DND-41 (cell line): ENCODE measurements at regions not wholly inside any gene's neighbourhood (a gene's known extent, or its start where the extent isn't known, plus 50 kb on each side); places are given as distances from the start of the nearest gene placed in this dataset.

Experiments used
- ATAC-seq: fragments of 200-7000 bp; cut with Tn5 transposase; 3 replicates; pipeline ENCODE4 v1.9.1; 2021; ENCODE audit warnings: low read depth; ENCODE audit not compliant: insufficient read depth
- DNase-seq: peaks from one replicate; pipeline ENCODE4 v3.0.0-alpha.2; 2020
- H2AFZ ChIP-seq: 2 replicates; pipeline ENCODE4 v1.6.0; 2012; ENCODE audit warnings: low read depth, low read length
- H3K27ac ChIP-seq: 2 replicates; pipeline ENCODE4 v1.5.1; 2012; ENCODE audit warnings: low read length, inconsistent platforms
- H3K27me3 ChIP-seq: fragments of 200-600 bp; sonication (generic); 2 replicates; pipeline ENCODE4 v1.6.0; 2012; ENCODE audit warnings: low read length, mild to moderate bottlenecking, inconsistent platforms; ENCODE audit not compliant: insufficient read depth, poor library complexity
- H3K36me3 ChIP-seq: 2 replicates; pipeline ENCODE4 v1.5.1; 2012; ENCODE audit warnings: low read length, inconsistent platforms; ENCODE audit not compliant: insufficient read depth
- H3K4me1 ChIP-seq: 2 replicates; pipeline ENCODE4 v1.5.1; 2012; ENCODE audit warnings: mild to moderate bottlenecking, low read length; ENCODE audit not compliant: insufficient read depth
- H3K4me2 ChIP-seq: 2 replicates; pipeline ENCODE4 v1.6.0; 2012; ENCODE audit warnings: mild to moderate bottlenecking, moderate library complexity, low read length, inconsistent platforms; ENCODE audit not compliant: insufficient read depth
- H3K4me3 ChIP-seq, 2 experiments: fragments of 200-600 bp in 1 of 2; shearing (Covaris generic) in 1 of 2; 2 replicates each; pipeline ENCODE4 v1.5.1; 2012 to 2016; ENCODE audit warnings: inconsistent platforms in 2 of 2, low read length in 2 of 2, mild to moderate bottlenecking in 2 of 2, low read depth in 1 of 2, moderate library complexity in 1 of 2
- H3K79me2 ChIP-seq: 2 replicates; pipeline ENCODE4 v1.6.0; 2012; ENCODE audit warnings: low read length, inconsistent platforms; ENCODE audit not compliant: insufficient read depth
- H3K9ac ChIP-seq: 2 replicates; pipeline ENCODE4 v1.6.0; 2012; ENCODE audit warnings: low read depth, mild to moderate bottlenecking, inconsistent platforms, low read length, moderate library complexity
- H3K9me3 ChIP-seq: 2 replicates; pipeline ENCODE4 v1.5.1; 2012; ENCODE audit warnings: low read length, moderate library complexity, mild to moderate bottlenecking, inconsistent platforms; ENCODE audit not compliant: insufficient read depth, severe bottlenecking
- H4K20me1 ChIP-seq: 2 replicates; pipeline ENCODE4 v1.6.0; 2012; ENCODE audit warnings: low read length; ENCODE audit not compliant: insufficient read depth
- EZH2 ChIP-seq: IDR thresholded peaks from 3 replicates; pipeline ENCODE4 v1.6.1; 2012; ENCODE audit warnings: borderline replicate concordance, low read depth, mild to moderate bottlenecking, moderate library complexity, low read length, inconsistent platforms; ENCODE audit not compliant: severe bottlenecking
- TF ChIP-seq, protein P1 (sequence below): IDR thresholded peaks from 2 replicates; pipeline ENCODE4 v1.5.1; 2012; ENCODE audit warnings: borderline replicate concordance, low read length, moderate library complexity, mild to moderate bottlenecking; ENCODE audit not compliant: poor library complexity, severe bottlenecking; ENCODE audit errors: extremely low read depth

- Histone ChIP-seq H3K79me2 (no peaks in the 10 kb centered on the region), H3K4me2 (no peak overlapping the region), H3K36me3 (no peaks in the 10 kb centered on the region), H4K20me1 (no peaks in the 10 kb centered on the region), H3K4me1 (no peaks in the 10 kb centered on the region), H3K9ac (no peak overlapping the region), H3K4me3 (no peak overlapping the region), H3K27ac (no peak overlapping the region), H3K9me3 (no peaks in the 10 kb centered on the region), H2AFZ (no peak overlapping the region), H3K27me3 (no peaks in the 10 kb centered on the region)
- no peak for DNase-seq
- no peak for TF ChIP-seq EZH2
- TF ChIP-seq, protein P1, sequence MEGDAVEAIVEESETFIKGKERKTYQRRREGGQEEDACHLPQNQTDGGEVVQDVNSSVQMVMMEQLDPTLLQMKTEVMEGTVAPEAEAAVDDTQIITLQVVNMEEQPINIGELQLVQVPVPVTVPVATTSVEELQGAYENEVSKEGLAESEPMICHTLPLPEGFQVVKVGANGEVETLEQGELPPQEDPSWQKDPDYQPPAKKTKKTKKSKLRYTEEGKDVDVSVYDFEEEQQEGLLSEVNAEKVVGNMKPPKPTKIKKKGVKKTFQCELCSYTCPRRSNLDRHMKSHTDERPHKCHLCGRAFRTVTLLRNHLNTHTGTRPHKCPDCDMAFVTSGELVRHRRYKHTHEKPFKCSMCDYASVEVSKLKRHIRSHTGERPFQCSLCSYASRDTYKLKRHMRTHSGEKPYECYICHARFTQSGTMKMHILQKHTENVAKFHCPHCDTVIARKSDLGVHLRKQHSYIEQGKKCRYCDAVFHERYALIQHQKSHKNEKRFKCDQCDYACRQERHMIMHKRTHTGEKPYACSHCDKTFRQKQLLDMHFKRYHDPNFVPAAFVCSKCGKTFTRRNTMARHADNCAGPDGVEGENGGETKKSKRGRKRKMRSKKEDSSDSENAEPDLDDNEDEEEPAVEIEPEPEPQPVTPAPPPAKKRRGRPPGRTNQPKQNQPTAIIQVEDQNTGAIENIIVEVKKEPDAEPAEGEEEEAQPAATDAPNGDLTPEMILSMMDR = no peak
- no peak for ATAC-seq
Observed at GRCh38 chr13:80242728-80243427, 98.0 kb downstream of the SPRY2 start.

DNA sequence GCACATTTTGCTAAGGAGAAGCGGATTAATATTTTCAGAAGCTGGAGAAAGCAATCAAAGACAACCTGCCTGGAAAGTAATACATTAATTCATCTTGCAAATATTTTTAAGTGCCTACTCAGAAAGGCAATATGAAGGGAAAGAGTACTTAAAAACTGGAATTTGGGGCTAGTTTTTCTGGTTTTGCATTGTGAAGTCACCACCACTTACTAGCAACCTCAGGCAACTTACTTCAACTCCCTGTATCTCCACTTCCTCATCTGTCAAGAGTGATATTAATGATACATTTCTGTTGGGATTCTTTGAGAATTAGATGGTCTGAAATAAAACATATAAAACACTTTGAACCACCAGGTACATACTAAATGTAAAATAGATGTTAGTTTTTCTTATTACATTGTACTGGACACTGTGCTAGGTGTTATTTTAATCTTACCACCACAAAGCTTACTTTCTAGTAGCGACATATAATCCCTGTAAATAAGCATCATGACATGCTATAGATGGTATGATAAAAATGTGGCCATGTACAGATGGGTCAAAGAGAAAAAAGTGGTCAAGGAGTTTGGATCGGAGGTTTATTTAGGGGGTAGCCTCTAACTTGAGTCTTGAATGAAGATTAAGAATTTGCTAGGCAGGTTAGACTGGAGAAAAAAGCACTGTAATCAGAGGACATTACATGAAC, 101.2 kb downstream of the SPRY2 start:
- no peak overlapping the region for H3K9ac ChIP-seq
- TF ChIP-seq, protein P1 = no peak
- no peak for TF ChIP-seq EZH2
- no peaks in the 10 kb centered on the region for H3K36me3 ChIP-seq
- H3K4me1 ChIP-seq = no peaks in the 10 kb centered on the region
- no peak for ATAC-seq
- H3K27me3 ChIP-seq = no peaks in the 10 kb centered on the region
- H3K9me3 ChIP-seq = no peaks in the 10 kb centered on the region
- H3K4me3 ChIP-seq = no peak overlapping the region
- no peaks in the 10 kb centered on the region for H3K79me2 ChIP-seq
- no peak for DNase-seq
- no peak overlapping the region for H3K27ac ChIP-seq
- H2AFZ ChIP-seq = no peak overlapping the region
- H4K20me1 ChIP-seq = no peaks in the 10 kb centered on the region
- H3K4me2 ChIP-seq = no peak overlapping the region

DNA sequence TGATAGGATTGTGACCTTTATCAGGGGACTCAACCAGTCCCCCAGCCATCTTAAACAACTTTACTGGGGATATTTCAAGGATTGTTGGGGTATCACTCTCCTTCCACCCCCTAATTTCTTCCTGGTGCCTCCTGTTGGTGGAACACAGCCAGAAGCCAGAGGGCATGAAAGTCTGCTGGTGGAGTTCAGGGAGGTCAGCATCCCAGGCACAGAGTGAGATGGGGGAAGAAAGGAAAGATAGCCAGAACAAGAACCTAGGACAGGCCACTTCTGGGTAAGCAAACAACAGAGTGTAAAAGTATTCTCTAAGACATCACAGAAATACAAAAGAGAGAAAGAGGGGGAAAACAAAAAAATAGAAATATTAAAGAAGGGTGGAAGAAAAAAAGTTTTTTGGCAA, 101.8 kb downstream of the SPRY2 start:
- Histone ChIP-seq H2AFZ (no peak overlapping the region), H3K4me1 (no peaks in the 10 kb centered on the region)

More for the DNA sequence above, 101.8 kb downstream of the SPRY2 start:
- ATAC-seq (no peak), DNase-seq (no peak)
- H3K27me3 ChIP-seq = no peaks in the 10 kb centered on the region
- no peaks in the 10 kb centered on the region for H3K9me3 ChIP-seq
- H3K4me3 ChIP-seq = no peak overlapping the region
- no peaks in the 10 kb centered on the region for H3K79me2 ChIP-seq
- no peak overlapping the region for H3K27ac ChIP-seq
- H3K36me3 ChIP-seq = no peaks in the 10 kb centered on the region
- TF ChIP-seq, protein P1 = no peak
- no peak for TF ChIP-seq EZH2
- no peak overlapping the region for H3K4me2 ChIP-seq
- H3K9ac ChIP-seq = no peak overlapping the region
- no peaks in the 10 kb centered on the region for H4K20me1 ChIP-seq
